WI38 (cell line): ENCODE measurements at regions not wholly inside any gene's neighbourhood (a gene's known extent, or its start where the extent isn't known, plus 50 kb on each side); places are given as distances from the start of the nearest gene placed in this dataset.

Experiments
- H3K4me3 ChIP-seq: 2 replicates; pipeline ENCODE4 v1.5.1; 2011; ENCODE audit warnings: low read depth, mild to moderate bottlenecking, control low read depth, low read length
- CTCF ChIP-seq: IDR thresholded peaks from 2 replicates; pipeline ENCODE4 v1.5.1; 2012; ENCODE audit warnings: low read depth, mild to moderate bottlenecking, control low read depth, low read length

GRCh38 chr4:181581983-181582382, 661.2 kb upstream of the TENM3 start:
- no peak overlapping the region for H3K4me3 ChIP-seq
- TF ChIP-seq CTCF, result no peak

- H3K4me3 ChIP-seq, result no peak overlapping the region
- no peak for TF ChIP-seq CTCF
Measured at GRCh38 chr4:181582595-181582994, 660.6 kb upstream of the TENM3 start.

GRCh38 chr4:181588733-181589302, 654.4 kb upstream of the TENM3 start:
- no peak for TF ChIP-seq CTCF
- no peak overlapping the region for H3K4me3 ChIP-seq

GRCh38 chr4:181592221-181592745, 650.9 kb upstream of the TENM3 start:
- TF ChIP-seq CTCF, result no peak
- no peak overlapping the region for H3K4me3 ChIP-seq

- H3K4me3 ChIP-seq, result no peak overlapping the region
- no peak for TF ChIP-seq CTCF
Measured at GRCh38 chr4:181593703-181594102, 649.5 kb upstream of the TENM3 start.

- no peak for TF ChIP-seq CTCF
- H3K4me3 ChIP-seq, result no peak overlapping the region
Measured at GRCh38 chr4:181594188-181594587, 649.0 kb upstream of the TENM3 start.

GRCh38 chr4:181595716-181596115, 647.5 kb upstream of the TENM3 start:
- H3K4me3 ChIP-seq, result no peak overlapping the region
- no peak for TF ChIP-seq CTCF
